Stomach (tissue), 4 donors: ENCODE measurements at regions not wholly inside any gene's neighbourhood (a gene's known extent, or its start where the extent isn't known, plus 50 kb on each side); places are given as distances from the start of the nearest gene placed in this dataset.

Experiments
- EP300 ChIP-seq: sonication (generic); formaldehyde crosslinking; IDR thresholded peaks from one replicate; pipeline ENCODE4 v1.6.1; 2017; ENCODE audit warnings: antibody characterized with exemption
- POLR2A ChIP-seq, 4 donors: fragments of 450-650 bp; IDR thresholded peaks; one replicate each; pipeline ENCODE4 v1.6.1; 2016; ENCODE audit warnings: antibody characterized with exemption in 4 of 4, control low read depth in 2 of 4, mild to moderate bottlenecking in 1 of 4, moderate library complexity in 1 of 4
- POLR2AphosphoS5 ChIP-seq, 3 donors: sonication (generic); formaldehyde crosslinking; IDR thresholded peaks; one replicate each; pipeline ENCODE4 v1.6.1; 2016; ENCODE audit warnings: antibody characterized with exemption in 3 of 3
- TF ChIP-seq, protein P1 (sequence below), 7 experiments: fragments of 450-650 bp in 4 of 7; fragments of 200-600 bp in 3 of 7; sonication (generic) in 3 of 7; IDR thresholded peaks; one replicate each; pipeline ENCODE4 v1.5.1; 2016 to 2019; ENCODE audit warnings: antibody characterized with exemption in 7 of 7, control low read depth in 2 of 7, mild to moderate bottlenecking in 1 of 7

DNA sequence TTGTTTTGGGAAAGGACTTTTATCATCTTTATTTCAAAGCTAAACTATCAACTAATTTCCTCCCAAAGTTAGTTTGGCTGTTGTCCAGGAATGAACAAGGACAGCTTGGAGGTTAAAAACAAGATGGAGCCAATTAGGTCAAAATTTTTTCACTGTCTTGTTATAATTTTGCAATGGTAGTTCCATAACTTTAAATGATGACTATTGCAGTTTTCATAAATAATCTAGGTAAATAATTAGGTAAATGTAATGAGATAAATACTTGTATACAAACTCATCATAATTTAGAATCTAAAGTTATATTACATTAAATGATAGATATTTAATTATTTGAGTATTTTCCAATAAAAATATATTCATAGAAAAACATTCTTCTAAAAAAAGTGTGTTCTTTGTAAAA lies 68.3 kb upstream of the DAZL start:
- TF ChIP-seq, protein P1, sequence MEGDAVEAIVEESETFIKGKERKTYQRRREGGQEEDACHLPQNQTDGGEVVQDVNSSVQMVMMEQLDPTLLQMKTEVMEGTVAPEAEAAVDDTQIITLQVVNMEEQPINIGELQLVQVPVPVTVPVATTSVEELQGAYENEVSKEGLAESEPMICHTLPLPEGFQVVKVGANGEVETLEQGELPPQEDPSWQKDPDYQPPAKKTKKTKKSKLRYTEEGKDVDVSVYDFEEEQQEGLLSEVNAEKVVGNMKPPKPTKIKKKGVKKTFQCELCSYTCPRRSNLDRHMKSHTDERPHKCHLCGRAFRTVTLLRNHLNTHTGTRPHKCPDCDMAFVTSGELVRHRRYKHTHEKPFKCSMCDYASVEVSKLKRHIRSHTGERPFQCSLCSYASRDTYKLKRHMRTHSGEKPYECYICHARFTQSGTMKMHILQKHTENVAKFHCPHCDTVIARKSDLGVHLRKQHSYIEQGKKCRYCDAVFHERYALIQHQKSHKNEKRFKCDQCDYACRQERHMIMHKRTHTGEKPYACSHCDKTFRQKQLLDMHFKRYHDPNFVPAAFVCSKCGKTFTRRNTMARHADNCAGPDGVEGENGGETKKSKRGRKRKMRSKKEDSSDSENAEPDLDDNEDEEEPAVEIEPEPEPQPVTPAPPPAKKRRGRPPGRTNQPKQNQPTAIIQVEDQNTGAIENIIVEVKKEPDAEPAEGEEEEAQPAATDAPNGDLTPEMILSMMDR (IDR thresholded peaks at IDR 0.05), result no peak
- no peak for TF ChIP-seq POLR2A (IDR thresholded peaks at IDR 0.05)
- TF ChIP-seq POLR2AphosphoS5 (IDR thresholded peaks at IDR 0.05), result no peak
- TF ChIP-seq EP300, result no peak
